ENCODE measurements at regions not wholly inside any gene's neighbourhood (a gene's known extent, or its start where the extent isn't known, plus 50 kb on each side); places are given as distances from the start of the nearest gene placed in this dataset.
"Not testable (repeated sequence)": the region's sequence is repeated elsewhere in the genome, so short reads cannot be mapped to it uniquely, and the experiment has no call there.

DNA sequence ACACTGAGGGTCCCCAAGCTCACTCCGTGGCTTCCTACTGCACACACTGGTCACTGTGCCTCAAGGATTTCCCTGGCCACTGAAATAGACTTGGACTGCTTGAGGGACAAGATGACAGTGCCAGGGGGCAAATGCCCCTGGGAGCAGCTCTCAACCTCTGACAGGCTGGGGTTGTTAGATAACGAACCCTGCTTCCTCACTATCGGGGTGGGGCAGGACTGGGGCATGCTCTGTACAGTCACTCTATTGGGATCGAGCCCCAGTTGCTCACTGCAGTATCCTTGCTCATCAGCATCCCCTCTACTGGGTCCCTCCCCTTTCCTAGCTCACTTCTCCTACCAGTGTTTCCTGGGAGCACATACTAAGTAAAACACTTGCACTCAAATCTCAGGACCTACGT is 610.8 kb downstream of the NTRK3 start:
- DNase-seq (ENCODE audit: low read depth): no peak
- TF ChIP-seq, protein P1, sequence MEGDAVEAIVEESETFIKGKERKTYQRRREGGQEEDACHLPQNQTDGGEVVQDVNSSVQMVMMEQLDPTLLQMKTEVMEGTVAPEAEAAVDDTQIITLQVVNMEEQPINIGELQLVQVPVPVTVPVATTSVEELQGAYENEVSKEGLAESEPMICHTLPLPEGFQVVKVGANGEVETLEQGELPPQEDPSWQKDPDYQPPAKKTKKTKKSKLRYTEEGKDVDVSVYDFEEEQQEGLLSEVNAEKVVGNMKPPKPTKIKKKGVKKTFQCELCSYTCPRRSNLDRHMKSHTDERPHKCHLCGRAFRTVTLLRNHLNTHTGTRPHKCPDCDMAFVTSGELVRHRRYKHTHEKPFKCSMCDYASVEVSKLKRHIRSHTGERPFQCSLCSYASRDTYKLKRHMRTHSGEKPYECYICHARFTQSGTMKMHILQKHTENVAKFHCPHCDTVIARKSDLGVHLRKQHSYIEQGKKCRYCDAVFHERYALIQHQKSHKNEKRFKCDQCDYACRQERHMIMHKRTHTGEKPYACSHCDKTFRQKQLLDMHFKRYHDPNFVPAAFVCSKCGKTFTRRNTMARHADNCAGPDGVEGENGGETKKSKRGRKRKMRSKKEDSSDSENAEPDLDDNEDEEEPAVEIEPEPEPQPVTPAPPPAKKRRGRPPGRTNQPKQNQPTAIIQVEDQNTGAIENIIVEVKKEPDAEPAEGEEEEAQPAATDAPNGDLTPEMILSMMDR (IDR thresholded peaks at IDR 0.05; ENCODE audit: control insufficient read depth, extremely low read depth, insufficient read depth): no peak

DNA sequence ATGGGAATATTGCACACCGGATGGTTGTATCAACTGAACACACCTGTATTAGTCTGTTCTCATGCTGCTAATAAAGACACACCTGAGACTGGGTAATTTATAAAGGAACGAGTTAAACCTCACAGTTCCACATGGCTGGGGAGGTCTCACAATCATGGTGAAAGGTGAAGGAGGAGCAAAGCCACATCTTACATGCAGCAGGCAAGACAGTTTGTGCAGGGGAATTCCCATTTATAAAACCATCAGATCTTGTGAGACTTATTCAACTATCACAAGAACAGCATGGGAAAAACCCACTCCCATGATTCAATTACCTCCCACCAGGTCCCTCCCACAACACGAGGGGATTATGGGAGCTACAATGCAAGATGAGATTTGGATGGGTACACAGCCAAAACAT is 613.5 kb downstream of the NTRK3 start:
- DNase-seq (ENCODE audit: low read depth); H3K4me3 ChIP-seq (ENCODE audit: low read depth, low read length): not testable (repeated sequence)

More for the DNA sequence above, 610.8 kb downstream of the NTRK3 start:
- H3K4me3 ChIP-seq (ENCODE audit: low read depth, low read length): no peak overlapping the region

DNA sequence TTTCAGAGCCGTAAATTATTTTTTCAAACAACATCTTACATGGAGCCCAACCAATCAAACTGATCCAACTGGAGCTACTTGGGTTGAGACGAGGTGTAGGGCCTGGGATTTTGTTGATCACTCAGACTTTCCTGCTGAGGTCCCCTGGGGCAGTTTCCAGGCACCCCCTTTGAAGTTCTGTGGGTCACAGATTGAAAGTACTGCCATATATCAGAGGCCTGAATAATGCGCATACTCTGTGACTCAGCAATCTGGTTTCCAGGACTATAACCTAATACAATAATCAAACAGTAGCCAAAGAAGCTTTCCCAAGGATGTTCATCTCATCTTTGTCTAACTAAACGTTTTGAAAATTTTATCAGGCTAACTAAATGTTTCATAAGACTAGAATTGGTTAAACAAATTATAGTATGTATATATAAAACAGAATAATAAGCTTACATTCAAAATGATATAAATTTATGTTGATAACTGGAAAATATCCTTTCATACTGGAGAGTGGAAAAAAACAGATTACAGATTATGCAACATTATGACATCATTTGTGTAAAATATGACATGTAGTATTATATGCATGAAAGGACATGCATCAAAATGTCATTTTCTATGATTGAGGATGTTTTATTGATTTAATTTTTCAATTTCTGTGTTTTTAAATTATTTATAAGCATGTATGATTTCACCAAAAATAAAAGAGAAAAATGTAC is 617.1 kb downstream of the NTRK3 start:
- no peak for DNase-seq (ENCODE audit: low read depth)
- no peak overlapping the region for H3K4me3 ChIP-seq (ENCODE audit: low read depth, low read length)
- TF ChIP-seq, protein P1 (IDR thresholded peaks at IDR 0.05; ENCODE audit: control insufficient read depth, extremely low read depth, insufficient read depth): no peak

DNA sequence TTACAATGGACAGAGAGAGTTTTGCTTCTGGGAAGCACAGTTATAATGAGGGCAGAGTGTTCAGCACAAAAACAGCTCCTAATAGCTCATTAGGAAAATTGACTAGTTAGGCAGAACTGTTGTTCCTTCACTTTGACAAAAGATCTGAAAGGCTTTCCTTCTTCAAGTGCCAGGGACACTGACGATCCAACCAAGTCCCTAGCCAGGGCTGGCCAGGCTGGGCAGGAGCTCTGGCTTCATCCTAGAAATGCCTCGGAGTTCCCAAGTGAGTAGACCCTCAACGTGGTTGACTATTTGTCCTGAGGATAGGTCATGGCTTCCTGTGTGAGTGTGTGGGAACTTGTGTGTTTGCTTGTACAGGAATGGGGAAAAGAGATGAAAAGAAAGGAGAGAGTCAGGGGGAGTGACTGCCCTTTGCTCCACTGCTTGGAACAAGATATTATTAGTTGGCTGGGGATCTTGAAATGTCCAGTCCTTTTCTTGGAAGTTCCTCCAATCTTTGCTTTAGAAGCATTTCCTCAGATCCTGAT is 617.9 kb downstream of the NTRK3 start:
- DNase-seq (ENCODE audit: low read depth): no peak
- TF ChIP-seq, protein P1 (IDR thresholded peaks at IDR 0.05; ENCODE audit: control insufficient read depth, extremely low read depth, insufficient read depth): no peak
- H3K4me3 ChIP-seq (ENCODE audit: low read depth, low read length): no peak overlapping the region

DNA sequence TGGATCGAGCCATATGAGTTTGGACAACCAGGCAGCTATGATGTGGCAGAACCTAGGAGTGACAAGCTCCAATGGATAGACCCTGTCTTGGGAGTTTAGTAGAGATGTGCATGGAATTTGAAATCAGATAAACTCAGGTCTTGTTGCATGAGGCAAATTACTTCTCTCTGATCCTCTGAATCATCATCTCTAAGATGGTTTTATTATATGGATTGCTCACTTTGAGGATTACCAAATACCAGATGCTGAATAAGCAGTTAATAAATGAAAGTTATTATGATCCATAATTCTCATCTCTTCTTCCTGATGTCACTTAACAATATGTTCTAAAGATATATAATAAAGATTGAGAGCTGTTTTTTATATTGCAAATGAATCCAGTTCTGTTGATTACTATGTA is 622.2 kb downstream of the NTRK3 start:
- TF ChIP-seq, protein P1 (IDR thresholded peaks at IDR 0.05; ENCODE audit: control insufficient read depth, extremely low read depth, insufficient read depth): no peak
- no peak overlapping the region for H3K4me3 ChIP-seq (ENCODE audit: low read depth, low read length)
- no peak for DNase-seq (ENCODE audit: low read depth)

DNA sequence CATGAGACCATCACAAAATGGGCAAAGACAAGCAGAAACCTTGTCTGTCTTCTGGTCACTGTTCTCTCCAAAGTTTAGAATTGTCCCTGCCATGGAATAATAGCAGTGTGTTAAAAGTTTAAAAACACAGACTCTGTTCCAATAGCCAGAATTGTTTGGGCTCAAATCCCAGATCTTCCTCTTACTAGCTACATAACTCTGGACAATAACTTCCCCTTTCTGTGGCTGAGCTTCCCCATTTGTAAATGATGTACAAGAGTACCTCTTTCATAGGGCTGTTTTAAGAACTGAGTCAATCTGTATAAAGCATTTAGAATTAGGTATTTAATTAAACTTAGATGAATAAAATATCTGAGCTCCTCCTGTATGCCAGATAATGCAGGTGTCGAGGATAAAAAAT is 623.0 kb downstream of the NTRK3 start:
- no peak for DNase-seq (ENCODE audit: low read depth)
- H3K4me3 ChIP-seq (ENCODE audit: low read depth, low read length): no peak overlapping the region
- TF ChIP-seq, protein P1 (IDR thresholded peaks at IDR 0.05; ENCODE audit: control insufficient read depth, extremely low read depth, insufficient read depth): no peak

DNA sequence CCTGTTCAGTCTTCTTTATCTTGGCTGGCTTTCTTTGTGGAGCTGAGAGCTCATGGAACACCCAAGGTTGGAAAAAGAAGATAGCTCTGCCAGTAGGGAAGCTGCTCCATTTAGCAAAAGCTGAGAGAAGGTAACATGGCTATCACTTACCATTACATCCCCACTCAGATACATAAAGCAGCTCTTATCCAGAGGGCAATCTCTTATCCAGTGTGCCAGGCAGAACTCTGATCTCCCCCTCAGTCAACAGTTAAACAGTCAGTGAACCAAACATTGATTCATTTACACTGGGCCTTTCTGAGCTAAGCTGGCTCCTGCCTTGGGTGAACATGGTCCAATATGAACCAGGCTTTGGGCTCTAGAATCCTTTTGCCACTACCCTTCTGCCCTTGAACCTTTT is 624.2 kb downstream of the NTRK3 start:
- TF ChIP-seq, protein P1 (IDR thresholded peaks at IDR 0.05; ENCODE audit: control insufficient read depth, extremely low read depth, insufficient read depth): no peak
- H3K4me3 ChIP-seq (ENCODE audit: low read depth, low read length): no peak overlapping the region
- DNase-seq (ENCODE audit: low read depth): no peak
